HG02938 (cell line): ENCODE measurements at regions not wholly inside any gene's neighbourhood (a gene's known extent, or its start where the extent isn't known, plus 50 kb on each side); places are given as distances from the start of the nearest gene placed in this dataset.

Source experiments
- ATAC-seq: cut with Tn5 transposase; IDR thresholded peaks from one replicate; pipeline ENCODE4 v1.9.1; 2021; ENCODE audit warnings: mild to moderate bottlenecking, moderate library complexity; ENCODE audit not compliant: unreplicated experiment

DNA sequence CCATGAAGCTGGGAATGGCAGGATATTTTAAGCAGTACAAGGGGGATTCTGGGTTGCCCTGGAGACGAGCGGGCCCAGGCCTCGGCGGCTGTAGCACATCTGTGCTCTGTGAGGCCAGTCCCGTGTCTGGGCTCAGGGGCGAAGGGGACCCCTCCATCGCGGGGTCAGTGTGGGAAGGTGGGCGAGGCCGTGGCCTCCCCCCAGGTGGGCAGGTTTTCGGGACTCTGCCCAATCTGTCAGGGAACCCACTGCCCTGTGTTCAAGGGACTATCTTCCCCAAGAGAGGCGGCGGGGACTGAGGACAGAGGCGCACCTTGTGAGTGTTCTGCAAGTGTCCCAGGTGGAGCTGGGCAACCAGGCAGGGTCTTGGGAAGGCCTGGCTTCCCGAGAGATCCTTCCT is 336.6 kb downstream of the CTTN start:
- ATAC-seq: no peak

DNA sequence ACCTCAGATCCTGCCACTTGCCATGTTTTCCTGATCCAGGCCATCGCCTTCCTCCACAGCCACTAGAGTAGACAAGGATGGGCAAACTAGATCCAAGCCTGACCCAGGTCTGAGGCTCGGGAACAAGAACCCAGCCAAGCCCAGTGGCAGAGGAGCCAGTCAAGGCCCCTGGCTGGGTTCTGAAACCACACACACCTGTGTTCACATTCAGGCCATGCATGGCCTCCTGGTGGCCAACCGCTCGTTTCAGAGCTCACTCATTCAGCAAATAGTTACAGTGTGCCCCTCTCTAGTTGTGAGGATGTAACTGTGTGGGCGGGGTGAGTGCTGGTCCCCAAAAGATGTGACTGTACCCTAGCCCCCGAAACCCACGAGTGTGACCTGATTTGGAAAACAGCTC is 337.6 kb downstream of the CTTN start:
- ATAC-seq: no peak

- no peak for ATAC-seq
Observed at GRCh38 chr11:70736461-70736860, 338.1 kb downstream of the CTTN start.

- no peak for ATAC-seq
Observed at GRCh38 chr11:70736937-70737640, 338.8 kb downstream of the CTTN start.

DNA sequence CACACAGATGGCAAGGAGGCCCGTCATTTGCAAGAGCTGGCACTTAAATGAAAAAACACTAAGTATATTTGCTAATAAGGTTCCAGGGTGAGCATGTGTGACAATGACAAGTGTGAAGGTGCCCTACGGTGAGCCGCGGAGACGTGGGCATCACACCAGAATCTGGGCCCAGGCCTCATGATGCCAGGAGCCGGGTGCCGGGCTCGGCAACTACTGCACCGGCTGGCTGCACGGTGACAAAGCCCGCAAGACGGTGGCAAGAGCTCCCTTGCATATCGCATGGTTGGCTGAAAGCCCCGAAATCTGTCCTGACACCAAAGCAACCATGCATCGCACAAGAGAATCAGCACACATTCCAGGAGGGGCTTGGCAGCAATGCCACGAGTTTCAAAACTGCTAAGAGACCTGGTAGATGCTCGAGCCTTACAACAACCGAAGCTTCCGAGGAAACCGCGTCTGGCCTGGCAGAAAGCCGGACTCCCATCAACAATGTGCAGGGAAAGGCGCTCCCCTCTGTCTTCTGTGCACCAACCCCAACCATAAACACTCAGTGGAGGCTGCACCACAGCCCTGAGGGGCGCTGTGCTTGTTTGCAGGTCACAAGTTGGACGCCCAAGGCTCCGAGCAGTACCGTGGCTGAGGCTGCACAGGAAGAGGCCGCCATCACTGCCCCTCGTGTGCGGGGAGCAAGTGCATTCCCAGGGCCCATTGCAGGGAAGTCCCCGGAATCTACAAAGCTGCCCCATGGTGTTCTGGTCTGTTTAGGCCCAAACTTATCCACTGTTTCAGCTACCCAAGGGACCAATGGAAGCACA is 339.7 kb downstream of the CTTN start:
- no peak for ATAC-seq

GRCh38 chr11:70738661-70739060 is 340.3 kb downstream of the CTTN start:
- no peak for ATAC-seq

DNA sequence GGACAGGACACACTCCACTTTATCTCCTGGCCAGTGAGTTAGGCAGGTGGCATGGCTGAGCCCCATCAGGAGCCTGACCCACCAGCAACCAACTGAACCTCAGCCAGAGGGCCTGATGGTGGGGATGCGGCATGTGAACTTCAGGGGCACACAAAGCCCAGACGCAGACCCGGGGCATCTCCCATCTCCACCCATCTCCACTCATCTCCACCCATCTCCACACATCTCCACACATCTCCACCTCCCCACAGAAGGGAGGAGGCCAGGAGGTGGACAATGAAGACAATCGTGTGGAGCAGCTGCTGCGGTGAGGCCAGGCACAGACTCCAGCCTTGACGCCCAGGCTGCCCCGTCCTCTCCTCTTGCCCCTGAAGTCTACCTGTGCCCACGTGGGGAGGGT is 340.8 kb downstream of the CTTN start:
- no peak for ATAC-seq

- ATAC-seq: no peak
Observed at GRCh38 chr11:70739811-70740487, 341.6 kb downstream of the CTTN start.

- no peak for ATAC-seq
Observed at GRCh38 chr11:70740488-70740851, 342.1 kb downstream of the CTTN start.

DNA sequence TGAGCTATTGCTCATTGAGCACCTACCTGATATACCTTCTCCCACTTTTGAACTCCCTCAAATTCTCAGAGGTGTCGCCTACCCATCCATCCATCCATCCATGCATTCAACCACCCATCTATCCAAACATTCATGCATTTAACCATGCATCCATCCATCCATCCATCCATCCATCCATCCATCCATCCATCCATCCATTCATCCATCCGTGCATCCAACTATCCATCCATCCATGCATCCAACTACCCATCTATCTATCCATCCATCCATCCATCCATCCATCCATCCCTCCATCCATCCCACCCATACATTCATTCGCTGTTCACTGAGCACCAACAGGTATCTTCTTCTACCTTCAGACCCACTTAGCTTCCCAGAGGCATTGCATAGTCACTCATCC is 342.8 kb downstream of the CTTN start:
- ATAC-seq: no peak

GRCh38 chr11:70742553-70743291 is 344.4 kb downstream of the CTTN start:
- no peak for ATAC-seq

- ATAC-seq: no peak
Observed at GRCh38 chr11:70743329-70743728, 345.0 kb downstream of the CTTN start.

GRCh38 chr11:70743941-70744351 is 345.6 kb downstream of the CTTN start:
- no peak for ATAC-seq

DNA sequence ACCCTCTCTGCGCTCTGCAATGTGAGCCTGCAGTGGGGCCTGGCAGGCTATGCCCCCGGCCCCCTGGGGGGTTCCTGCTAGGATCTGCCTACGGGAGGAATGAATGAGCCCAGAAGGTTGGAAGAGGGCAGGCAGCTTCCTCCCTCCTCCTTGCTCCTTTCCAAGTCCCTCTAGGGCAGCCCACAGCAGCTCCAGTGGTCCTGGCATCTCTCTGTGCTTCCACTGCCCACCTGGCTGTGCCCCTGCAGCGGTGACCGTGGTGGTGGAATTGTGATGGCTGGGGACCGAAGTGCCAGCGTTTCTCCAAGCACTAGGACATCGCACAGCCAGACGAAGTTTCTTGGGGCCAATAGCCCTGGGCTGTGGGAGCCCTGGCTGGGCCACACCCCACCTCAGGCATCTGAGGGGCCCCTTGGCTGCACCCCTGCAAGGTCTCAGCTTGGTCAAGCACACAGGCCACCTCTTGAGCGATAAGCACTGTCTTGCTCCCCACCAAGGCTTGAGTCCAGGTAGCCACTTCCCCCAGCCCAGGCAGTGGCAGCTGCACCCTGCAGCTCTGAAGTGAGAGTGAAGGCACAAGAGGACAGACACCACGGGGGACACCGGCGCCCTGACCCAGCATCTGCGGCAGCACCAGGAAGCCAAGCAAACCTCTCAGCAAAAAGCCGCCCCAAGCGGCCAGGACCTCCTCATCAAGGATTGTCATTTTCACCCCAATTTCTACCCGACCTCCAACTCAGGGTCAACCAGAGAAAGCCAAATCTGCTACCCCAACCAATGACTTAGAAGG is 346.3 kb downstream of the CTTN start:
- no peak for ATAC-seq

GRCh38 chr11:70745451-70745850 is 347.1 kb downstream of the CTTN start:
- no peak for ATAC-seq

GRCh38 chr11:70745941-70746340 is 347.6 kb downstream of the CTTN start:
- no peak for ATAC-seq

DNA sequence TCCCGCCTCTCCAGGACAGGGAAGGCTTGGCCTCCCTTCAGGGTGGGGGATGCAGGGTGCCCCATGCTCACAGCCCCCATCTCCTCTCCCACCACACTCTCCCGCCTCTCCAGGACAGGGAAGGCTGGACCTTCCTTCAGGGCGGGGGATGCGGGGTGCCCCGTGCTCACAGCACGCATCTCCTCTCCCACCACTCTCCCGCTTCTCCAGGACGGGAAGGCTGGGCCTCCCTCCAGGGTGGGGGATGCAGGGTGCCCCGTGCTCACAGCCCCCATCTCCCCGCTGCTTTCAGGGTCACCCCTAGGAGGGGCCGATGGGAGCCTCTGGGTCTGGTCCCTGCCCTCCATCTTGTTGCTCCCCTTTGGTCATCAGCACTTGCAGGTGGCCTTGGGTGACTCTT is 348.0 kb downstream of the CTTN start:
- ATAC-seq: no peak

- no peak for ATAC-seq
Observed at GRCh38 chr11:70747285-70747684, 349.0 kb downstream of the CTTN start.

DNA sequence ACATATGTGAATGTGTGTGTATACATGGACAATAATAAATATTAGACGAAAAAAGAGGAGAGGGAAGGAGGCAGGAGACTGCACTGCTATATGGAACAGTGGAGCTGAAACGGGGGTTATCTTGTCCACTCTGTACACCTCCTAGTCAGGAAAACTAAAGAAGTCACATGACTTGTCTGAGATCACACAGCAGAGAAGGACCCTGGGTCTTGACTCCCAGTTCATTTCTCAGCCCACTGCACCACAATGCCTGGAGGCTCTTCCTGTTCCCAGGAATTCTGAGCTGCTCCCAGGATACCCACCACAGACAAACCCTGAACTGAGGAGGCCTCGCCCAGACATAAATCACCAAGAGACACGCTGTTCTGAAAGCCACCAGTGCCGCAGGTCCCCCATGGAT is 349.6 kb downstream of the CTTN start:
- ATAC-seq: no peak

GRCh38 chr11:70751142-70751734 is 352.9 kb downstream of the CTTN start:
- no peak for ATAC-seq
